HFF-Myc (cell line): ENCODE measurements at regions not wholly inside any gene's neighbourhood (a gene's known extent, or its start where the extent isn't known, plus 50 kb on each side); places are given as distances from the start of the nearest gene placed in this dataset.

Experiments
- DNase-seq: peaks from one replicate; pipeline ENCODE4 v3.0.0-alpha.2; 2011; ENCODE audit warnings: low read depth; ENCODE audit errors: extremely low read depth
- H3K4me3 ChIP-seq: replicated peaks from 2 replicates; pipeline ENCODE4 v1.5.1; 2011; ENCODE audit warnings: low read depth, mild to moderate bottlenecking, control low read depth, low read length
- CTCF ChIP-seq: IDR thresholded peaks from 2 replicates; pipeline ENCODE4 v1.5.1; 2012; ENCODE audit warnings: mild to moderate bottlenecking, low read depth, low read length, control low read depth; ENCODE audit errors: missing control alignments

DNA sequence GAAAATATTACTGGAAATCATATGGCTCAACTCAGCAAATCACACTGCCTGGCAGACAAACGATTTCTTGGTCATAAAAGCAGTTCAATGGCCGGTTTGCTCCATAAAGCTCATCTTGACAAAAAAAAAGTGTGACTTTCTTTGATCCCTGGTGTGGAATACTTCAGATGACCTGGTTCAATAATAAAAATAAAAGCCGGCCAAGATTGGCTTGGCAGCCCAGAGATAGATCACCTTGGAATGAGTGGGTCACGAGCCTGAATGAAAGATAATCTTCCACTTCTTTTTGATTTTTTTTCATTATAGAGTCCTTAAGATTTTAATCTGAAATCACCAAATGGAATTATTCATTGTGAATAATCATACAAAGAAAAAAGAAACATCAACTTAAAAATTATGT is 445.3 kb upstream of the CITED2 start:
- no peak for DNase-seq
- TF ChIP-seq CTCF: no peak
- no peak overlapping the region for H3K4me3 ChIP-seq

DNA sequence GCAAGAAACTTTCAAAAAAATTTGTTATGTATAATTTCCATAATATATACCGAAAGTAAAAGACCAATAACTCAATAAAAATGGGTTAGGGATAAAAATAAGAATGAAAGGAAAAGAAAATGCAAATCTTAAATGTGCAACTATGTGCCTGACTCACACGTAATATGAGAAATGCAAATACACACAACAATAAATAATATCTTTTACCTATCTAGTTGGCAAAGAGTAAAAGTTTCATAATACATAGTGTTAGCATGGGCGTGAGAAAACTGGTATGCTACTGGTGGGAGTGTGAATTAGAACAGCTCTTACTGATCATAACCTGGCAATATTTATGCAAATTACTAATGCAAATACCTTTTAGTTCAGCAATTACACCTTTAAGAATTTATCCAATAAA is 438.5 kb upstream of the CITED2 start:
- no peak for TF ChIP-seq CTCF
- no peak for DNase-seq
- no peak overlapping the region for H3K4me3 ChIP-seq

DNA sequence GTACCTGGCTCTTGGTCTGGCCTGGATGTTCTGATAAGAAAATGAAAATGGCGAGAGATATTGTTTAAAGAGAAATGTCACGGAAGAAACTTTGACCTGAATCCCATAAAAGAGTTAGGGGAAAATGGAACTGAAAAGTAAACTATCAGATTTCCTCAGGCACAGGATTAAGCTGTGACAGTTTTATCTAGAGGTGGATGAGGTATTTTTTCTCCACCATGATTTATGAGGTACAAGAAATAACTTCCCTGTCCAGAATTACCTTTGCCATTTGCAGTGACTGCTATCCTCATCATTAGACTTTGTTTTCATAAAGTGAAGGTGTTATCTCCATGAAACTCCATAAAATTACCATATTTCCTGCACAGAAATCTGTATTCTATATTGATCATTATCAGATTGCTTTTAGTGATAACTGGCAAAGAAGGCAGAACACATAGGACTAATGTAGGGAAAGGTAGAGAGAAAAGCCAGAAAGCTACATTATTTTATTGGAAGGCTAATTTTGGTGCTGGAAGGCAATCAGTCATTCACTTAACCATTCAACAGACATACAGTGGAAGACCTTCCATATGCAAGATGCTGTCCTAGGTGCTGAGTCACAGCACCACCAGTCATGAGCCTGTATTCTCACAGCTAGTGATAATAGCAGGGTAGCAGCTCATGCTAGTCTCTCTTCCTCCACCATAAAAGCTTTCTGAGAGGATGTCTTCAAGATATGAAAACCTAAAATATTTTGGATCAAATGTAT is 427.3 kb upstream of the CITED2 start:
- no peak overlapping the region for H3K4me3 ChIP-seq
- no peak for DNase-seq
- TF ChIP-seq CTCF: no peak

- TF ChIP-seq CTCF: no peak
- no peak for DNase-seq
These were observed 426.4 kb upstream of the CITED2 start for GRCh38 chr6:139800837-139801236.

DNA sequence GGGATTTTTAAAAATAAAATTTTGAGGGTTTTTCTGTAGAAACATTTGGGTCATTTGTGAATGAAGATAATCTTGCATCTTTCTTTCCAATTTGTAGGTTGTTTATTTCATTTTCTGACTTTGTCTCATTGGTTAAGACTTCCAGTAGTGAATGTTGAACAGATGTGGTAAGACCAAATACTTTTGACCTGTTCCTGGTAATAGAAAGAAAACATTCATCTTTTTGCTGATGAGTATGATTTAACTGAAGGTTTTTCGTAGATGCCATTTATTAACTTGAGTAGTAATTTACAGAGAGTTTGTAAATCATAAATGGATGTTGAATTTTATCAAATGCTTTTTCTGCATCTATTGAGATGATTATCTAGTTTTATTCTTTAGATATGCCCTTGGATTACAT is 416.1 kb upstream of the CITED2 start:
- no peak for TF ChIP-seq CTCF
- no peak for DNase-seq
- H3K4me3 ChIP-seq: no peak overlapping the region

More at GRCh38 chr6:139800837-139801236, 426.4 kb upstream of the CITED2 start:
- no peak overlapping the region for H3K4me3 ChIP-seq

GRCh38 chr6:139784222-139784769 is 409.8 kb upstream of the CITED2 start:
- TF ChIP-seq CTCF: no peak
- DNase-seq: no peak
- H3K4me3 ChIP-seq: no peak overlapping the region
